CD4-positive, alpha-beta T cell treated with Interleukin-10 for 1 hour (primary cell): ENCODE measurements at regions not wholly inside any gene's neighbourhood (a gene's known extent, or its start where the extent isn't known, plus 50 kb on each side); places are given as distances from the start of the nearest gene placed in this dataset.
"Not testable (repeated sequence)": the region's sequence is repeated elsewhere in the genome, so short reads cannot be mapped to it uniquely, and the experiment has no call there.

Experiments used
- DNase-seq: peaks from one replicate; pipeline ENCODE4 v3.0.0-alpha.2; 2020

GRCh38 chr4:188975271-188975670 is 836.0 kb downstream of the TRIML1 start:
- no peak for DNase-seq

DNA sequence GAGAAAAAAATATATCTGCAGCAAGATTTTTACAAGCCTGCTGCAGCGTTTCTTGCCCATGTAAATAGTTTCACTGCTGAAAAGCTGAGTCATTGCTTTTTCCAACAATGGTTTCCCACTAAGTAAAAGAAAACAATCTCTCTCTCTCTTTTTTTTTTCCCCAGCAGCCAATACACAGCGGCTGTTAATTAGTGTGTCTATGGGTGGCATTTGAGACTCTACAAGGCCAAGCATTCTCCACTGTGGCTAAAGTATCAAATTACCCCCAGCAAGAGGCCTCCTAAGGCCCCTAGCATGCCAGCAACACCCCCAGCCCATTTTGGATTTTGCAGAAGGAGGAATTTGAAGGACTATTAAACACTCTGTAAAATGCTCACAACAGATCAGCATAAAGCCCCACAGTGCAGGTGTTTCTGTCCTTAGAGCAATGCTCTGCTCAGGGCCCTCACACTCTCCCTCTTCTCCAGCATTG is 837.4 kb downstream of the TRIML1 start:
- no peak for DNase-seq

GRCh38 chr4:188977232-188977631 is 838.0 kb downstream of the TRIML1 start:
- DNase-seq = not testable (repeated sequence)

DNA sequence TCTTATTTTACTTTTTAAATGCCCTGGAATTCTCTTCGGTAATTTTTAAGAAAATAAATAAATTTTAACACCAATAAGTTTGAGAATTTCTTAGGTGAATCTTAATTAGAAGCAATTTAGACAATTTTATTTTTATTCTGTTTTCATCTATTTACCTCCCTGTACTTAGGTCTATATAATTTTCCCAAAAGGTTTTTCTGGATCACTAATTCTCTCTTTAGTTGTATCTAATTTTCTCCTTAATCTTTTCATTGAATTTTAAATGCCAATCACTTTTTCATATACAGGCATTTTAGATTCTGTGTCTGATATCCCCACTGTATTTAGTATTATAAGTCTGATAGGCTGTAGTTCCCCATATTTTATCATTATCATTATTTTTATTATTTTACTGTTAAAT is 845.3 kb downstream of the TRIML1 start:
- DNase-seq = no peak

- no peak for DNase-seq
Measured at GRCh38 chr4:188986271-188986689, 847.0 kb downstream of the TRIML1 start.

- DNase-seq = no peak
Measured at GRCh38 chr4:188987011-188987410, 847.8 kb downstream of the TRIML1 start.

DNA sequence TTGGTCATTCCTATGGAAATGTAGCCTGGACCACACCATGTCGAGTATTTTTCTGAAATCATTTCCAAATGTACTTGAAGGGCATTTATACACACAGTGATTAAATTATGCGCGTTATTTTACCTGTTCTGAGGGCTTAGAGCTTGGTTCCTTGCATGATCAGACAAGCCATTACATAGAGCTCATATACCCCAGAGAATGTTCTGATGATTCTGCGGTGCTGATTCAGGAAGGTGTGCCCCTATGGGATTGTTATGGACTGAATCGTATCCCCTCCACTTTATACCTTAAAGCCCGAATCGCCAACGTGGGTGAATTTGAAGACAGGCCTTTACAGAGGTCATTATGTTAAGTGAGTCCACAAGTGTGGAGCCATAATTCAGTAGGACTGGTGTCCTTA is 848.9 kb downstream of the TRIML1 start:
- no peak for DNase-seq

GRCh38 chr4:188989371-188989770 is 850.1 kb downstream of the TRIML1 start:
- no peak for DNase-seq

- DNase-seq = no peak
Measured at GRCh38 chr4:188992706-188993105, 853.5 kb downstream of the TRIML1 start.

DNA sequence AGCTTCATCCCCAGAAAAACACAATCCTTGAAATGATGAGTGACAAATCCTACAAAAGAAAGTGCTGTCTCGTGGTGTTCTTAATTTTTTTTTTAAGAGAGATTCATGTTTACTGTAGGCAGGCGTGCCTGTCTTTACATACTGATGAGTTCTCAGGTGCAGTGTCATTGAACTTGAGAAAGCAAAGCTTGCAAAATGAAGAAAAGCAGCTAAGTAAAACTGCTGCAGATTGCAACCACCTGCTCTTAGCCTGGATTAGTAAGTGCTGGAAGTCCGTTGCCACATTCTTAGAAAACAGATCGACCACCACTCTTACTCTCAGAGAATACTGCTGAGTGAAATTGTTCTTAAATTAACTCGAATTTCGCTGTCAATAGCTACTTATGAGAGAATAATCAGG is 854.6 kb downstream of the TRIML1 start:
- no peak for DNase-seq

GRCh38 chr4:189001283-189001970 is 862.2 kb downstream of the TRIML1 start:
- DNase-seq = no peak

DNA sequence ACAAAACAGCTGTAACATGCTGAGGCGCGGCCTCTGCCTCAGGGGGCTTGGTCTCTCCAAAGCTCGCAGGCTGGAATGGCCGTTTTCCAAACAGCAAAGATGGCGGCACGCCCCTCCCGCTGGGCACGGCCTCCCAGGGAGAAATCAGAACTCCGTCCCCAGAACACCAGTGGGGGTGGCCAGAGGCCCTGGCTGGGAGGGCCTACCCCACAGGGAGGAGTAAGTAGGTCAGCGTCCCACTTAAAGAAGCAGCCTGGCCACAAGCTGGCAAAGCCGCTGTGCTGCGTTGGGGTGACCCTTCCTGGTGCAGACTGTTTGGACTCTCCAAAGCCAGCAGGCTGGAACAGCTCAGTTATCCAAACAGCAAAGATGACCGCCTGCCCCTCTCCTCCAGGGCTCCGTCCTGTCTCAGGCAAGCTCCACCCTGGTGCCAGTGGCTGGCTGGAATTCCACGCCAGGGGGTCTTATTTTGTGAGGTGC is 862.8 kb downstream of the TRIML1 start:
- no peak for DNase-seq

DNA sequence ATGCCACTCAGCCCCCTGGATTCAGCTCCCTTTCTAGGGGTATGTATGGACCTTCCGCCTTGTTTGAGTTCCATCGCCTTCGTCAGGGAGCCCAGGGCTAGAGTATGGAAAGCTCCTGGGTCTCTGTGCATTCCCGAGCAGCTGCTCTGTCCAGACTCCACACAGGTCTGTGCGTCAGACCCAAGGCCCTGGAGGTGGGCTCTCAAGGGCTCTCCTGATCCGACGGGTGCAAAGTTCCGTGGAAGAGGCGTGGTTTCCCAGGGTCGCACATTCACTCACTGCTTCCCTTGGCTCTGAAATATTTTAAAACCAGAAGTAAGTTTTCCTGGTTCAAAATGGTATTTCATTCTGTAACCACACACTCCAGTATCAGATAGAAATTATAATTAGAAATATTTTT is 863.2 kb downstream of the TRIML1 start:
- DNase-seq = no peak

DNA sequence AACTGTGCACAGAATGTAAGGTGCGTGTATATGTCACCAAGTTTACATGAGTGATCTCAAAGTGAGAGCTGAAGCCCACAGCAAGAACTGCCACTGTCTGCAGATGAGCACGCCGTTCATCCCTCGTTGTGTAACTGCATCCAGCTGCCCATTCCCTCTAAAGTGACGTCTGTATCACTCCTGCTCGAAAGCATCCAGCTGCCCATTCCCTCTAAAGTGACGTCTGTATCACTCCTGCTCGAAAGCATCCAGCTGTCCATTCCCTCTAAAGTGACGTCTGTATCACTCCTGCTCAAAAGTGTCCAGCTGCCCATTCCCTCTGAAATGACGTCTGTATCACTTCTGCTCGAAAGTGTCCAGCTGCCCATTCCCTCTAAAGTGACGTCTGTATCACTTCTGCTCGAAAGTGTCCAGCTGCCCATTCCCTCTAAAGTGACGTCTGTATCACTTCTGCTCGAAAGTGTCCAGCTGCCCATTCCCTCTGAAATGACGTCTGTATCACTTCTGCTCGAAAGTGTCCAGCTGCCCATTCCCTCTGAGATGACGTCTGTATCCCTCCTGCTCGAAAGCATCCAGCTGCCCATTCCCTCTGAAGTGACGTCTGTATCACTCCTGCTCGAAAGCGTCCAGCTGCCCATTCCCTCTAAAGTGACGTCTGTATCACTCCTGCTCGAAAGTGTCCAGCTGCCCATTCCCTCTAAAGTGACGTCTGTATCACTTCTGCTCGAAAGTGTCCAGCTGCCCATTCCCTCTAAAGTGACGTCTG is 871.4 kb downstream of the TRIML1 start:
- not testable (repeated sequence) for DNase-seq

GRCh38 chr4:189021831-189022230 is 882.6 kb downstream of the TRIML1 start:
- DNase-seq = no peak

DNA sequence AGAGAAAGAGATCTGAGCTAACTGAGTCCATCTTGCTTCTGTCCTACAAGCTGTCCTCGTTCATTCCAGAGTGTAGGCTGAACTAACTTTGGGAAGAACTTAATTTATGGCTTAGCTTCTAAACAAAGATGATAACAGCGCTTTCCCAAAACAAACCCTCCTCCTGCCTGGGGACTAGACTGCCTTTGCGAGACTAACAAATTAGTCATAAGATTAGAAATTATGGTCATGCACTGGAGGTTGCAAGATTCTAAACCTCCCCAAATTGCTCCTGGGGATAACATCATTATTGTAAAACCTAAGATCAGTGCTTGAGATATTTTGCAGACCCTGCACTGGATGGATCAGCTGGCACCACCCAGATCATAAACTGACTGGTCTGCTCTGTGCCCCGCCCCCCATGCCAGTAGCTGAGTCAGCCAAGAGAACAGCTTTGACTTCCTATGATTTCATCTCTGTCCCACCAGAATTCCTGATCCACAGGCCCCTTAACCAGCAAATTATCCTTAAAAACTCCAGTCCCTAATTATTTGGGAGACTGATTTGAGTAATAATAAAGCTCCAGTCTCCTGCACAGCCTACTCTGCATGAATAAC is 883.3 kb downstream of the TRIML1 start:
- DNase-seq = no peak

DNA sequence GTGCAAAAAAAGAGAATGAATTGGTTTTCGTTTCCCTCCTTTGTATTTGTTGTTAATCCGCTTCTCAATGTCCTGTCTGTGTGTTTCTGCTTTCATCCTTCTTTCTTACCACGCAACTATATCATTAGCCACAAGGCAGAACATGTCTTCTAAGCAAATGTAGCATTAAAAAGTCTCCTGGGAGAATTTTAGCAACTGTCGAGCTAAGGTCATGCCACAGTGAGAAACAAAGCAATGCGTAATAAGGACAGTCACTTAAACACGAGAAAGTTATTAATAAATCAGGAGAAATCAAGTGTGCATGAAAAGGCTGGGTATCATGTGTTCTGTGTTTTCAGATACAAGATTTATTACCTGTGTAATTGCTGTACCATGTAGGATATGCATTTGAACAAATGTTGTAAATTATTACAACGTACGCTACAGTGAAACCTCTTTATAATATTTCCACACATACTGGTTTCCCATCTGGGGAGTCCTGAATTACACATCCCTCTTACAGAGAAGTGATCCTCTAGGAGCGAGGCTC is 890.8 kb downstream of the TRIML1 start:
- no peak for DNase-seq

DNA sequence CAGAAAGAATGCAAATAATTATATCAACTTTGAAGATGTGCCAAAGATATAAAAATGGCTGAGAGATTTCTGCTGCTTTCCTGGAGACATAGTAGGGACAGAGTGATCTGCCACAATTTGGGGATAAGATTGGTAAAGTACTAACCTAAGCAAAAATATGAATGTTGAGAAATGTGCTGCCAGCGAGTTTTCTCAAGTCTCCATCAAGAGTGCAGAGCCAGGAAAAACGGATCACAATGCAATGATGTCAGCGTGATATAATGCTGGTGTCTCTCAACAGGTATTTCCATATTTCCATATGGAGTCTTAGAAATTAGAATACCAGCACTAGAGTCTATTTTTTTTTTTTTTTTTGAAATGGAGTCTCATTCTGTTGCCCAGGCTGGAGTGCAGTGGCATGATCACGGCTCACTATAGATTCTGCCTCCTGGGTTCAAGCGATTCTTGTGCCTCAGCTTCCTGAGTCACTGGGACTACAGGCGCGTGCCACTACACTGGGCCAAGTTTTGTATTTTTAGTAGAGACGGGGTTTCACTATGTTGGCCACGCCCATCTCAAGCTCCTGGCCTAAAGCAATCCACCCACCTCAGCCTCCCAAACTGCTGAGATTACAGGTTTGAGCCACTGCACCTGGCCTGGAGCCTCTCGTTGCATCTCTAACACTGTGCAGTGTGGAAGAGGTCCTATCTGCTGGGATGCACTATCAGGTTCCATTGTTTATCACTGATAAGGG is 893.5 kb downstream of the TRIML1 start:
- no peak for DNase-seq

- DNase-seq = no peak
Measured at GRCh38 chr4:189033801-189034347, 894.6 kb downstream of the TRIML1 start.

DNA sequence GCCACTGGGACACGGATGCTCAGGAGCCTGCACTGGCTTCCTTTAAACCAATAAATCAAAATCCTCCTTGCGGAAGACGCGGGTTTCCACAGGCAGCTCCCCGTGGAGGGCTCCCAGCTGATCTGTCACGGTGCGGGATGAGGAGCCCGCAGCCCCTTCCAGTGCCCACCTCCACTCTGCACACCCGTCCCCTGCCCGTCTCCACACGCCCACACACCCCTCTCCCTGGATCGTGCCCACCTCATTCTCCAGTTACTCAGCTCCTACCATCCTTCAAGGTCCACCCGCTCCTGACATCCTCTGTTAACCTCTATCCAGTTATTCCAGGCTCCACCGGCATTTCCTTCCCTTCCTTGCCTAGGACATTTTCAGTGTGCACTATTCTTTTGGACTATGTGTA is 895.9 kb downstream of the TRIML1 start:
- no peak for DNase-seq

GRCh38 chr4:189035654-189036053 is 896.4 kb downstream of the TRIML1 start:
- no peak for DNase-seq

- no peak for DNase-seq
Measured at GRCh38 chr4:189036906-189037305, 897.7 kb downstream of the TRIML1 start.

DNA sequence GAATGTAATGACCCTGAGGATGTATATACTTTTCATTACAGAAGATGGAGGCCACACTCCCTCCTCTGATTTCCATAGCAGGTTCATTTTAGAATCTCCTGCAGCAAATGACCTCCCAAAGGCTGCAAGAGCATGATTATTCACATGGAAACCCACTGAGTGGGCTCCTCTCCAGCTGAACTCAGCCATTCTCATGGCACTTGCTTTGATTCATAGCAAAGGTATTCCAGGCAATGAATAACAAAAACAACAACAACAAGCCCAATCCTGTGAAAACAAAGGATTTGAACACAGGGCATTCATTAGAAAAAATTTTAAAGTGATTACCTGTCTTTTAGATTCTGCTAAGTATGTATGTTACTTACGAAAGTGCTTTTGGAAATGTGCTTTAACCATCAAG is 894.0 kb upstream of the FRG1 start:
- no peak for DNase-seq
